CD14-positive monocyte (primary cell): ENCODE measurements at regions not wholly inside any gene's neighbourhood (a gene's known extent, or its start where the extent isn't known, plus 50 kb on each side); places are given as distances from the start of the nearest gene placed in this dataset.

Experiments
- DNase-seq, 3 donors: peaks; one replicate each; pipeline ENCODE4 v3.0.0-alpha.2; 2011 to 2022
- H2AFZ ChIP-seq: 2 replicates; pipeline ENCODE4 v1.6.0; 2012; ENCODE audit warnings: mild to moderate bottlenecking, low read depth, low read length, inconsistent platforms; ENCODE audit not compliant: insufficient read depth, poor library complexity, severe bottlenecking
- H3K27ac ChIP-seq, 2 donors: 1 replicate in 1 of 2; 2 replicates in 1 of 2; pipeline ENCODE4 v1.5.1; 2012 to 2013; ENCODE audit warnings: low read length in 2 of 2, control low read depth in 1 of 2, inconsistent platforms in 1 of 2, low read depth in 1 of 2, mild to moderate bottlenecking in 1 of 2
- H3K27me3 ChIP-seq, 2 donors: one replicate each; pipeline versions ENCODE4 v1.6.0 to v1.6.1; 2011 to 2013; ENCODE audit warnings: low read length in 2 of 2; ENCODE audit not compliant: control insufficient read depth in 2 of 2, insufficient read depth in 2 of 2
- H3K36me3 ChIP-seq, 2 donors: replicated peaks in 1 of 2; 1 replicate in 1 of 2; 2 replicates in 1 of 2; pipeline versions ENCODE4 v1.5.1 to v1.6.1; 2012 to 2013; ENCODE audit warnings: low read length in 2 of 2, control low read depth in 1 of 2, inconsistent platforms in 1 of 2, mild to moderate bottlenecking in 1 of 2; ENCODE audit not compliant: insufficient read depth in 2 of 2, control insufficient read depth in 1 of 2
- H3K4me1 ChIP-seq, 2 donors: 1 replicate in 1 of 2; 2 replicates in 1 of 2; pipeline versions ENCODE4 v1.5.1 to v1.6.1; 2012 to 2013; ENCODE audit warnings: low read length in 2 of 2, control low read depth in 1 of 2, inconsistent platforms in 1 of 2, mild to moderate bottlenecking in 1 of 2, moderate library complexity in 1 of 2; ENCODE audit not compliant: insufficient read depth in 2 of 2, control insufficient read depth in 1 of 2
- H3K4me2 ChIP-seq: replicated peaks from 2 replicates; pipeline ENCODE3; 2012; ENCODE audit warnings: low read length, moderate library complexity, mild to moderate bottlenecking; ENCODE audit not compliant: poor library complexity, severe bottlenecking; ENCODE audit errors: extremely low read depth
- H3K4me3 ChIP-seq, 3 experiments: fragments of 200-600 bp in 1 of 3; sonication (generic) in 1 of 3; replicated peaks in 1 of 3; 1 replicate in 2 of 3; 2 replicates in 1 of 3; pipeline ENCODE4 v1.5.1; 2011 to 2013; ENCODE audit warnings: low read length in 3 of 3, mild to moderate bottlenecking in 3 of 3, control low read depth in 2 of 3, low read depth in 2 of 3, inconsistent platforms in 1 of 3, moderate library complexity in 1 of 3
- H3K79me2 ChIP-seq: 2 replicates; pipeline ENCODE4 v1.6.0; 2012; ENCODE audit warnings: mild to moderate bottlenecking, control low read depth, inconsistent platforms, low read length, moderate library complexity; ENCODE audit not compliant: insufficient read depth
- H3K9ac ChIP-seq: 2 replicates; pipeline ENCODE4 v1.6.0; 2017; ENCODE audit warnings: low read length, mild to moderate bottlenecking; ENCODE audit not compliant: insufficient read depth, poor library complexity, severe bottlenecking
- H3K9me3 ChIP-seq, 2 donors: replicated peaks in 1 of 2; 1 replicate in 1 of 2; 2 replicates in 1 of 2; pipeline versions ENCODE4 v1.5.1 to v1.6.1; 2012 to 2013; ENCODE audit warnings: low read length in 2 of 2, control low read depth in 1 of 2; ENCODE audit not compliant: control insufficient read depth in 1 of 2, insufficient read depth in 1 of 2
- H4K20me1 ChIP-seq: 2 replicates; pipeline ENCODE4 v1.6.0; 2012; ENCODE audit warnings: mild to moderate bottlenecking, low read length, control low read depth, moderate library complexity; ENCODE audit not compliant: insufficient read depth
- H3K27ac Mint-ChIP-seq, 7 donors: one replicate each; pipeline ENCODE4 v1.8.0; 2020; ENCODE audit warnings: mild to moderate bottlenecking in 7 of 7, mixed read lengths in 7 of 7, moderate library complexity in 6 of 7, inconsistent platforms in 2 of 7
- H3K27me3 Mint-ChIP-seq, 3 donors: one replicate each; pipeline ENCODE4 v1.8.0; 2021 to 2022; ENCODE audit warnings: low read depth in 3 of 3, mild to moderate bottlenecking in 3 of 3, mixed read lengths in 3 of 3, moderate library complexity in 3 of 3, inconsistent platforms in 1 of 3
- H3K36me3 Mint-ChIP-seq, 2 donors: one replicate each; pipeline ENCODE4 v1.8.0; 2020; ENCODE audit warnings: mixed read lengths in 2 of 2, inconsistent platforms in 1 of 2, mild to moderate bottlenecking in 1 of 2
- H3K4me1 Mint-ChIP-seq: one replicate; pipeline ENCODE4 v1.8.0; 2020; ENCODE audit warnings: mild to moderate bottlenecking, mixed read lengths
- H3K4me3 Mint-ChIP-seq, 2 donors: one replicate each; pipeline ENCODE4 v1.8.0; 2020; ENCODE audit warnings: mild to moderate bottlenecking in 2 of 2, mixed read lengths in 2 of 2, moderate library complexity in 1 of 2
- H3K9me3 Mint-ChIP-seq, 7 donors: one replicate each; pipeline ENCODE4 v1.8.0; 2020 to 2022; ENCODE audit warnings: mixed read lengths in 7 of 7, mild to moderate bottlenecking in 6 of 7, moderate library complexity in 6 of 7, inconsistent platforms in 2 of 7
- WGBS: methylation state at CpG from one replicate; pipeline ENCODE4 v1.1.5; 2013; ENCODE audit warnings: missing lambda C conversion rate; ENCODE audit not compliant: insufficient coverage; 5-methylcytosine and 5-hydroxymethylcytosine counted together
- intact Hi-C, 2 donors: fragments of 100-400 bp; cut with micrococcal nuclease; formaldehyde crosslinking; loops; one replicate each; pipeline versions ENCODE4 v1.15.0 to v1.15.1; 2023
- TF ChIP-seq, protein P1 (sequence below): fragments of 200-600 bp; IDR thresholded peaks from one replicate; pipeline ENCODE4 v1.8.0; 2022; ENCODE audit warnings: antibody characterized with exemption, mild to moderate bottlenecking

DNA sequence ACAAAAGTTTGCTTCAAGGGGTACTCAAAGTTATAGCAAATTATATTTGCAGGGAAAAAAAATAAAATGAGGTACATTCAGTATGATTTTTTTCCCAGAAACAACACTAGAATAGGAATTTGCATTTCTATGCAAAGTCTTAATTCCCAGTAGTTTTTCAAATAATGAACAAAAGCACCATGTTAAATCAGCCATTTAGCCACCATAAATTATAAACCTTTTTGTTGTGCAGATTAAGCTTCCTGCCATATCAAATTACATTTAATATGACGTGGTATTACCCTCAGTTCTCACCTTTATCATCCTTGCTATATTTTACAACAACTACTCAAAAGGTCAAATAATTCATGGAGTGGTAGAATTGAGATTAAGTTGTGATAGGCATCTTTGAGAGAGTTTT is 136.6 kb upstream of the FRY start:
- no peaks in the 10 kb centered on the region for H3K9me3 ChIP-seq
- Mint-ChIP-seq H3K27me3 (no peaks in the 10 kb centered on the region), H3K4me3 (no peak overlapping the region), H3K9me3 (peaks cover 0 to 6% (median 0%) of the 10 kb centered on the region in 7 donors), H3K4me1 (peaks cover 33% of the 10 kb centered on the region), H3K27ac (no peak overlapping the region), H3K36me3 (peaks cover 9 to 18% of the 10 kb centered on the region in 2 donors)
- intact Hi-C loops = no loop called here
- no peak overlapping the region for H3K4me3 ChIP-seq
- H3K9ac ChIP-seq = no peak overlapping the region
- H3K4me1 ChIP-seq = peaks cover 2 to 13% of the 10 kb centered on the region in 2 donors
- H3K36me3 ChIP-seq = no peaks in the 10 kb centered on the region
- no peak overlapping the region for H2AFZ ChIP-seq
- no peaks in the 10 kb centered on the region for H3K27me3 ChIP-seq
- H4K20me1 ChIP-seq = no peaks in the 10 kb centered on the region
- TF ChIP-seq, protein P1, sequence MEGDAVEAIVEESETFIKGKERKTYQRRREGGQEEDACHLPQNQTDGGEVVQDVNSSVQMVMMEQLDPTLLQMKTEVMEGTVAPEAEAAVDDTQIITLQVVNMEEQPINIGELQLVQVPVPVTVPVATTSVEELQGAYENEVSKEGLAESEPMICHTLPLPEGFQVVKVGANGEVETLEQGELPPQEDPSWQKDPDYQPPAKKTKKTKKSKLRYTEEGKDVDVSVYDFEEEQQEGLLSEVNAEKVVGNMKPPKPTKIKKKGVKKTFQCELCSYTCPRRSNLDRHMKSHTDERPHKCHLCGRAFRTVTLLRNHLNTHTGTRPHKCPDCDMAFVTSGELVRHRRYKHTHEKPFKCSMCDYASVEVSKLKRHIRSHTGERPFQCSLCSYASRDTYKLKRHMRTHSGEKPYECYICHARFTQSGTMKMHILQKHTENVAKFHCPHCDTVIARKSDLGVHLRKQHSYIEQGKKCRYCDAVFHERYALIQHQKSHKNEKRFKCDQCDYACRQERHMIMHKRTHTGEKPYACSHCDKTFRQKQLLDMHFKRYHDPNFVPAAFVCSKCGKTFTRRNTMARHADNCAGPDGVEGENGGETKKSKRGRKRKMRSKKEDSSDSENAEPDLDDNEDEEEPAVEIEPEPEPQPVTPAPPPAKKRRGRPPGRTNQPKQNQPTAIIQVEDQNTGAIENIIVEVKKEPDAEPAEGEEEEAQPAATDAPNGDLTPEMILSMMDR = no peak
- H3K4me2 ChIP-seq = no peak overlapping the region
- WGBS = no CpG with 5 or more reads among the region's 1 CpG
- H3K27ac ChIP-seq = no peak overlapping the region
- no peak for DNase-seq
- H3K79me2 ChIP-seq = peaks cover 6% of the 10 kb centered on the region

DNA sequence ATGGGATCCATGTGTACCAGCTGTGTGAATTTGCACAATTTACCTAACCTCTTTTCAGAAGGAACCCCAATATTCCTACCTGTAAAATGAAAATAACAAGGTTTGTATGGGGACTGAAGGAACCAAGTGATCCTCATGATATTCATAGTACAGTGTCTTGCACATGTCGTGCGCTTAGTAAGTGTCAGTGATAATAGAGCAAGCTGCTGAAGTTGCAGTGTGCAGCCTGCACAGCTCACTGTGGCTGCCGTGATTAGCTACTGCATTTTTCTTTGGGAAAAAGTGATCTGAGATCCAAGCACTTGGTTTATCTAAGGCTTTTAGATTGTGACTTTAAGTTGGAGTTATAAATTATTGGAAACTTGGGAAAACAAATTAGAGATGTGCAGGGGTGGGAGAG is 135.9 kb upstream of the FRY start:
- Mint-ChIP-seq H3K27ac (no peak overlapping the region), H3K4me1 (peaks cover 31% of the 10 kb centered on the region), H3K4me3 (no peak overlapping the region), H3K9me3 (peaks cover 0 to 6% (median 0%) of the 10 kb centered on the region in 7 donors), H3K27me3 (no peaks in the 10 kb centered on the region), H3K36me3 (peaks cover 12 to 23% of the 10 kb centered on the region in 2 donors)
- H3K79me2 ChIP-seq = peaks cover 6% of the 10 kb centered on the region
- H3K36me3 ChIP-seq = peaks cover 0 to 5% of the 10 kb centered on the region in 2 donors
- no peaks in the 10 kb centered on the region for H3K9me3 ChIP-seq
- 94% methylated on average over 3 of the region's 3 CpGs for WGBS
- no peak overlapping the region for H3K4me3 ChIP-seq
- H3K9ac ChIP-seq = no peak overlapping the region
- H3K4me2 ChIP-seq = no peak overlapping the region
- DNase-seq = no peak
- no peak overlapping the region for H2AFZ ChIP-seq
- intact Hi-C loops = no loop called here
- TF ChIP-seq, protein P1 = no peak
- no peak overlapping the region for H3K27ac ChIP-seq
- H3K27me3 ChIP-seq = no peaks in the 10 kb centered on the region
- peaks cover 2 to 7% of the 10 kb centered on the region in 2 donors for H3K4me1 ChIP-seq
- no peaks in the 10 kb centered on the region for H4K20me1 ChIP-seq
